ENCODE measurements at regions not wholly inside any gene's neighbourhood (a gene's known extent, or its start where the extent isn't known, plus 50 kb on each side); places are given as distances from the start of the nearest gene placed in this dataset. TPM values are rescaled to one million over a fixed set of nuclear protein-coding genes. Genes with fewer than 3 reads are reported as not detected.

Small RNA genes in the stretch of these regions (microRNA-seq; reads per million reads assigned to microRNA genes)
- not detected for gene MIR4527

Small RNA genes in the stretch of these regions (small RNA-seq; reads per million reads assigned to genes)
- not detected for gene MIR4527

Data from hepatocyte (in vitro differentiated cells).